Glutamatergic neuron (in vitro differentiated cells): ENCODE measurements at regions not wholly inside any gene's neighbourhood (a gene's known extent, or its start where the extent isn't known, plus 50 kb on each side); places are given as distances from the start of the nearest gene placed in this dataset.

Experiments used
- DNase-seq: peaks from one replicate; pipeline ENCODE4 v3.0.0; 2022
- H3K27ac Mint-ChIP-seq: one replicate; pipeline ENCODE4 v1.8.0; 2020; ENCODE audit warnings: mild to moderate bottlenecking, mixed read lengths, inconsistent platforms; ENCODE audit not compliant: unreplicated experiment
- H3K27me3 Mint-ChIP-seq: one replicate; pipeline ENCODE4 v1.8.0; 2020; ENCODE audit warnings: mild to moderate bottlenecking, moderate library complexity, mixed read lengths, inconsistent platforms; ENCODE audit not compliant: unreplicated experiment
- H3K36me3 Mint-ChIP-seq: one replicate; pipeline ENCODE4 v1.8.0; 2020; ENCODE audit warnings: mild to moderate bottlenecking, mixed read lengths, inconsistent platforms; ENCODE audit not compliant: unreplicated experiment
- H3K4me1 Mint-ChIP-seq: one replicate; pipeline ENCODE4 v1.8.0; 2020; ENCODE audit warnings: mild to moderate bottlenecking, low read depth, mixed read lengths, inconsistent platforms; ENCODE audit not compliant: unreplicated experiment
- H3K4me3 Mint-ChIP-seq: one replicate; pipeline ENCODE4 v1.8.0; 2020; ENCODE audit warnings: mild to moderate bottlenecking, mixed read lengths, inconsistent platforms; ENCODE audit not compliant: unreplicated experiment
- H3K9me3 Mint-ChIP-seq: one replicate; pipeline ENCODE4 v1.8.0; 2020; ENCODE audit warnings: mild to moderate bottlenecking, moderate library complexity, mixed read lengths, inconsistent platforms; ENCODE audit not compliant: unreplicated experiment
- CTCF ChIP-seq: fragments of 200-600 bp; sonication (generic); IDR thresholded peaks from one replicate; pipeline ENCODE4 v1.5.0; 2021; ENCODE audit not compliant: partially characterized antibody, unreplicated experiment

- Mint-ChIP-seq H3K36me3 (no peaks in the 10 kb centered on the region), H3K4me3 (no peak overlapping the region), H3K27me3 (no peaks in the 10 kb centered on the region), H3K4me1 (no peaks in the 10 kb centered on the region), H3K9me3 (no peaks in the 10 kb centered on the region), H3K27ac (no peak overlapping the region)
- no peak for TF ChIP-seq CTCF
- no peak for DNase-seq
Observed at GRCh38 chr21:20720623-20721022, 277.6 kb upstream of the NCAM2 start.

GRCh38 chr21:20721151-20721550 is 277.1 kb upstream of the NCAM2 start:
- no peak for DNase-seq
- TF ChIP-seq CTCF: no peak
- H3K4me1 Mint-ChIP-seq: no peaks in the 10 kb centered on the region
- H3K9me3 Mint-ChIP-seq: no peaks in the 10 kb centered on the region
- H3K27me3 Mint-ChIP-seq: no peaks in the 10 kb centered on the region
- no peak overlapping the region for H3K4me3 Mint-ChIP-seq
- no peaks in the 10 kb centered on the region for H3K36me3 Mint-ChIP-seq
- no peak overlapping the region for H3K27ac Mint-ChIP-seq

- Mint-ChIP-seq H3K4me1 (no peaks in the 10 kb centered on the region), H3K27me3 (no peaks in the 10 kb centered on the region), H3K27ac (no peak overlapping the region), H3K4me3 (no peak overlapping the region), H3K36me3 (no peaks in the 10 kb centered on the region), H3K9me3 (no peaks in the 10 kb centered on the region)
- no peak for DNase-seq
- TF ChIP-seq CTCF: no peak
Observed at GRCh38 chr21:20728691-20729090, 269.5 kb upstream of the NCAM2 start.

- Mint-ChIP-seq H3K4me1 (no peaks in the 10 kb centered on the region), H3K27me3 (no peaks in the 10 kb centered on the region), H3K4me3 (no peak overlapping the region), H3K9me3 (no peaks in the 10 kb centered on the region), H3K27ac (no peak overlapping the region), H3K36me3 (no peaks in the 10 kb centered on the region)
- no peak for TF ChIP-seq CTCF
- DNase-seq: no peak
Observed at GRCh38 chr21:20729376-20729775, 268.8 kb upstream of the NCAM2 start.

- H3K36me3 Mint-ChIP-seq: no peaks in the 10 kb centered on the region
- H3K27me3 Mint-ChIP-seq: no peaks in the 10 kb centered on the region
Observed at GRCh38 chr21:20730441-20730840, 267.8 kb upstream of the NCAM2 start.

More at GRCh38 chr21:20730441-20730840, 267.8 kb upstream of the NCAM2 start:
- Mint-ChIP-seq H3K9me3 (no peaks in the 10 kb centered on the region), H3K4me3 (no peak overlapping the region), H3K27ac (no peak overlapping the region), H3K4me1 (no peaks in the 10 kb centered on the region)
- no peak for TF ChIP-seq CTCF
- DNase-seq: no peak
